ENCODE measurements at regions not wholly inside any gene's neighbourhood (a gene's known extent, or its start where the extent isn't known, plus 50 kb on each side); places are given as distances from the start of the nearest gene placed in this dataset.

- TF ChIP-seq POLR2A (IDR thresholded peaks at IDR 0.05) (no peak), CTCF (IDR thresholded peaks at IDR 0.05) (peak in 1 of 4 experiments; percentile 10)
Measured at GRCh38 chr10:9613338-9614075, 1404.2 kb upstream of the CELF2 start.
